ENCODE measurements at regions not wholly inside any gene's neighbourhood (a gene's known extent, or its start where the extent isn't known, plus 50 kb on each side); places are given as distances from the start of the nearest gene placed in this dataset.

DNA sequence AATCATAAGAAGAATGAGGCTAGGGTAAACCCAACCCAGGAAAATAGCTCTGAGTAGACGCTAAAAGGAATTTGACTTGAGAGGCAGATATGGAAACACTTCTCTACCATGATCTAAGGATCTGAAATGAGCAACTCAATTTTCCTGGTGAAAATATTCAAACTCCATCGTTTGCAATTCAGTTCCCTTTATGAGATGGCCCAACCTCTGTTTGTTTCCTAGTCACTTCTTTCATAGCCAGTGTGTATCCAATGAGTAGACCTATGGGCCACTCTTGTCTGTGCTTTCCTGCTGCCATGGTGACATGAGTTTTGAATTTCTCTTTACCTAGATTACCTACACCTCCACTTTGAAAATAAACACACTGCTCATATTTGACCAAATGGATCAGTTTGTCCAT, 176.2 kb upstream of the GPRIN3 start:
- H3K4me3 ChIP-seq (ENCODE audit: control insufficient read depth, low read depth, low read length): no peak overlapping the region
- DNase-seq (ENCODE audit: low read depth): no peak
- TF ChIP-seq CTCF (IDR thresholded peaks at IDR 0.05; ENCODE audit: control insufficient read depth, insufficient read depth, low read depth, low read length, missing control alignments): no peak

DNA sequence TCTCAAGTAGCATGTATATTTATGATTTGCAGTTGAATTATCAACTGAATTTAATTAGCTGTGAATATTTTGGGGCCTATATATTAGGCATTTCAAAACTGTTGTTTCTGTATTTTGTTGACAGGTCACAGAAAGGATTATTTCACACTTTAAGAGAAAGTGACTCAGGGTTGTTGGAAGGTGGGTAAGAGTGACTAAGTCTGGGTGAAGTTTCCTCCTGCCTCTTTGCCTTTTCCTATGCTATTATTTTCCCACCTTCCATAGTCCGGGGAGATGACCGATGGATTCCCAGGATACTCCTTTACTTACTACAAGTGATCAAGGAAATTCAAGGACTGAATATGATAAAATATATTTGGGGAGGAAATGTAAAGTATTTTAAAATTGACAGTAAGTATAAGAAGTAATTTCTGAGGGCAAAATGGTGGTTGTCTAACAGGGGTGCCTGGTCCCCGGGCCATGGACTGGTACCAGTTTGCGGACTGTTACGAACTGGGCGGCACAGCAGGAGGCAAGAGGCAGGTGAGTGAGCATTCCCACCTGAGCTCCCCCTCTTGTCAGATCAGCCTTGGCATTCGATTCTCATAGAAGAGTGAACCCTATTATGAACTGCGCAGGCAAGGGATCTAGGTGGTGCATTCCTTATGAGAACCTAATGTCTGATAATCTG, 175.5 kb upstream of the GPRIN3 start:
- no peak for DNase-seq (ENCODE audit: low read depth)
- TF ChIP-seq CTCF (IDR thresholded peaks at IDR 0.05; ENCODE audit: control insufficient read depth, insufficient read depth, low read depth, low read length, missing control alignments): no peak
- H3K4me3 ChIP-seq (ENCODE audit: control insufficient read depth, low read depth, low read length): no peak overlapping the region

DNA sequence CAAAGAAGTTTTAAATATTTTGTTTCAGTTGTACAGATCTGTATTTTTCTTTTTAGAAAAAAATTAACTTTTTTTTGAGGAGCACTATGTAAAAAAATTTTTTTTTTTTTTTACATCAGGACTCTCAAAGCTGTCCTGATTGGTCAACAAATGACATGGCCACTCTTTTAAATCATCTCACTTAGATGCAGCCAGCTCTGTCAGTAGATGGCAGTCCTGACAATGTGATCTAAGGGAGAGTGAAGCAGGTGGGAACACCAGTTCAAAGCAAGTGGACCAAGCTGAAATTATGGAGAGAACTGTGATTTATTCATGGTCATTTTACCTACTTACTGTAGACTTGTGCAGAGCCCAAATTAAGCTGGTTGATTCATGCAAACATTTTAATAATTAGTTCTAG, 174.7 kb upstream of the GPRIN3 start:
- TF ChIP-seq CTCF (IDR thresholded peaks at IDR 0.05; ENCODE audit: control insufficient read depth, insufficient read depth, low read depth, low read length, missing control alignments): peak; percentile 26
- no peak overlapping the region for H3K4me3 ChIP-seq (ENCODE audit: control insufficient read depth, low read depth, low read length)
- DNase-seq (ENCODE audit: low read depth): no peak

DNA sequence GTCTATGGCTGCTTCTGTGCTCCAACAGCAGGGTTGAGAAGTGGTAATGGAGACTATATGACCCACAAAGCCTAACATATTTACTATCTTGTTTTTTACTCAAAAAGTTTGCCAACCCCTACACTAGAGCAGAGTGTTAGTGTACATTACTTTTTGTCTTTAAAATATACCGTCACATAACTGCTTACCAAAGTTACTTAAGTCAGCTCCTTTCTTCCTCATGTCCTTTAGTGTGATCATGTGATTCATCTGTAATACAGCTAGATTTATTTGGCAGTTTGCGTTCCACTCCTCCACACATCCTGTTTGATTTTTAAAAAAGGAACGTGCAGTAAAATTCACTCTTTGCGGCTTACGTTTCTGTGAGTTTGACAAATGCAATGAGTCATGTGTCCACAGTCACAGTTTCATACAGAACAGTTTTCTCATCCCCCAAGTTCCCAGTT, 162.4 kb upstream of the GPRIN3 start:
- TF ChIP-seq CTCF (IDR thresholded peaks at IDR 0.05; ENCODE audit: control insufficient read depth, insufficient read depth, low read depth, low read length, missing control alignments): no peak
- peak; percentile 78 for DNase-seq (ENCODE audit: low read depth)
- no peak overlapping the region for H3K4me3 ChIP-seq (ENCODE audit: control insufficient read depth, low read depth, low read length)

DNA sequence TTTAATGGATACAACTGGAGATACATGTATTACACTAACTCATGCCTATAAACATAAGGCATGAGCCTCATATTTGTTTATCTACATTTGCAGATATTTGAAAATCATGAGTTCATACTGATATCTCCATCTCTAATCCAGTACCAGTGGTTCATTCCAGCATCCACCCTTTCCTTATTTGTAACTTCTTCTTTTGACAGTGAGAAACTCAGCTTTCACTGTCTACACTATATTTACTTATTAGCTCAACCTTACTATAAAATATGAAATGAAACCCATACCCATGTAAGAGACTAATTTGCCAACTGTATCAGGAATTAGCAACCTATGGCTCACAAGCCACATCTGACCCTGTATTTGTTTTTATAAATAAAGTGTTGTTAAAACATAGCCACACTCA, 161.9 kb upstream of the GPRIN3 start:
- DNase-seq (ENCODE audit: low read depth): no peak
- no peak for TF ChIP-seq CTCF (IDR thresholded peaks at IDR 0.05; ENCODE audit: control insufficient read depth, insufficient read depth, low read depth, low read length, missing control alignments)
- H3K4me3 ChIP-seq (ENCODE audit: control insufficient read depth, low read depth, low read length): no peak overlapping the region

GRCh38 chr4:89468602-89469001, 161.0 kb upstream of the GPRIN3 start:
- no peak for TF ChIP-seq CTCF (IDR thresholded peaks at IDR 0.05; ENCODE audit: control insufficient read depth, insufficient read depth, low read depth, low read length, missing control alignments)
- no peak for DNase-seq (ENCODE audit: low read depth)
- no peak overlapping the region for H3K4me3 ChIP-seq (ENCODE audit: control insufficient read depth, low read depth, low read length)
